Activated naive CD4-positive, alpha-beta T cell treated with Interleukin-2 at 50 U/mL for 16 hours (primary cell): ENCODE measurements at regions not wholly inside any gene's neighbourhood (a gene's known extent, or its start where the extent isn't known, plus 50 kb on each side); places are given as distances from the start of the nearest gene placed in this dataset.

Source experiments
- DNase-seq: peaks from one replicate; pipeline ENCODE4 v3.0.0-alpha.2; 2020

DNA sequence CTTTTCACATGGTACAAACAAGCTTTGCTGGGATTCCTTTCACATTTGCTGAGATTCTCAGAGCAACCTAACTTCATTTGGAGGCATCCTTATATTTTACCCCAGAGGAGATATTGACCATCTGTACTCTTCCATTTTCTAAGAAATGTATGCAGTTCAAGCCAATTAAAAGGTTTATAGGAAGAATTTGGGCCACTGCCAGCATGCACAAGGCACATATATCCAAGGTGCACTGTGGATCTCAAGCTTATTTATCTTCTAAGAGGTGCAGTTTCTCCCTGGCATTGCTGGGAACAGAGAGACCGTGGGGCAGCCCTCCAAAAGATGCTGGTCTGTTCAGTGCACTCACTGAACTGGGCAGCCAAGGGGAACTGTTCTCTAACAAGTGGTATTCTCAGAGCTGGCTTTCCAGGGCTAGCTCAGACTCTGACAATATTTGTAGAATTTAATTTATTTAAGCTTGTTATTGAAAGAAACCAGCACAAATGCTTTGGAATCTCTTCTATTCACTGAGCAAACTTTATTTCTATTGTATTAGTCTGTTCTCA, 213.3 kb downstream of the TENT4A start:
- DNase-seq: no peak

DNA sequence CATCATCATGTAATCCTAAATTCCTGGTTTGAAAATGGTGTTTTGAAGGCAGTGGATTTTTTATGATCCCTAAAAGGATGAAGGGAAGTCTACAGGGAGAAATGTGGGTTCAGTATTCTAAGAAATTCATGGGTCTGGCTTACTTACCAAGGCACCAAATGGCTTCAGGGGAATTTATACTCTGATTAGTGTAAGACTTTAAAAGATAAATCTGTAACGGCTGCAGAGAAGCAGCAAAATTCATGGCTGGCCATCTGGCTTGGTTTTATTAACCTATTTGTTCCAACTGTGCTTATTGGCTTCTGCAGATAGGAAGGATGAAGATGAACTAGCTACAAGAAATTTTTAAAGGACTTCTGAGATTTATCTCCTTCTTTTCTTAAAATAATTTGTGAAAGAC, 222.8 kb downstream of the TENT4A start:
- no peak for DNase-seq

DNA sequence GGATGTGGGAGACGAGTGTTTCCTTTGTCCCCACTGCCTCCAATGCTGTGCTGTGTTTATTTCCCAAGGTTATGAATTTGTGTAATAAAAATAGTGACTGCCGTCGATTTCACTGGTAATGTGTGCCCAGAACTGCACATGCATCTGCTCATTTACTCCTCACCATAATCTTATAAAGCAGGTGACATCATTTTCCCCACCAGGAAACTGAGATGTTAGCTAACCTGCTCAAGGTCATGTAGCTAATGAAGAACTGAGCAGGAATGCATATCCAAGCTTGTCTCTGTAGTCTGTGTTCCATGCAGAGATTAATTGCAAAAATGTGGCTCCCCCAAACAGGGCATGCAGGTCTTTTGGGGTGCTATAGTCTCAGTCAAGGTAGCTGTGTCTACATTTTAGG, 224.4 kb downstream of the TENT4A start:
- DNase-seq: no peak

DNA sequence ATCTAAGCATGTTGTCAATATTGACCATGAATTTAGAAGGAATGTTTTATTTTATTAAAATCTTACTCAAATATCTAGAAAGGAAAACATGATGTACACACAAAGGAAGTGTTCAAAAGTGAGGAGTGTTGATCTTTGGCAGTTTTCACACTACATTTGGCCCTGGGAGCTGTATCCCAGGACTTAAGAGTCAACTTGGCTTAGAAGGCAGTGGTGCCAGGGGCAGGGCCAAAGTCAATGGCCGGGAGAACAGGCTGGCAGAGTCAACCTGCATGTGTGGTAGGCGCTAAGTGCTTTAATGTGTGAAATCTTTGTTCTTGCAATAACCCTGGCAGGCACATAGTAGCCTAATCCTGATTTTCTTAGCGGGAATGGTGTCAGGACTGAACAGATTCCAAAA, 228.4 kb downstream of the TENT4A start:
- DNase-seq: no peak

DNA sequence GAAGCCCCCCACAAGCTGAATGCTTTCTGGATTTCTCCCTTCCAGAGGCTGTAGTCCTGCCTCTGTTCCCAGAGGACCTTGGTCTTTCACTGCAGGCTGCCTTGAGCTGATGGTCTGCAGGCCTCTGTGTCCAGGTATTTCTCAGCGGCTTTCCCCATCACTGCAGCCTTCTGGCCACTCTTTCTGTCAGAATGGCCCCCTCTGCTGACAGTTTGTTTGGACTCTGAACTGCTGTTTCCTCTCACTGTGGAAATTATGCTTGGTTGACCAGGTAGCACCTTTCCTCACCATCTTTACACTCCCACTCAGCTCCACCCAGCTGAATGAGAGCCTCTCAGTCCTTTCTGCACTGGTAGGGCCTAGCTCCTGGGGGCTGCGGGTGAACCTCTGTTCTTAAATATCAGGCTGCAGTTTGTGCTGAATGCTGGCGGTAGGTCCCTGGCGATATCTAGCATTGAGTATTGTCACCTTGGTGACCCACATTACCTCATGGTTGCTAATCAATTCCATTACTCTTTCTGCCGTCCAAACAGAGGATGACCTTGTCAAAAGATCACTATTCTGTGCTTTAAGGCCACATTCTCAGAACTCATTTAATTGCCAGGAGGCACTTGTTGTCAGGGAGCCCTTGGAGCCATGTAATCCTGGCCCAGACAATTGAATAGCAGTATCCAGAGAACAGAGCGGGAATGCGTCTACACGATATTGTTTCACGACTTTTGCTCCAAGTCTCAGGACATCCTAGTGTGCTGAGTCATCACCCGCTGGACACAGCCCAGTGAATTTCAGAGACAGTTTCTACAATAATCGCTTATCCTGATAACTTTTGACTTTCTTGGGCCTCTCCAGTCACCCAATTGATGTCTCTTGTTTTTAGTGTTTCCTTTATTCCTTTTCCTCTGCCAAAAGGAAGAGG, 230.2 kb downstream of the TENT4A start:
- DNase-seq: no peak

DNA sequence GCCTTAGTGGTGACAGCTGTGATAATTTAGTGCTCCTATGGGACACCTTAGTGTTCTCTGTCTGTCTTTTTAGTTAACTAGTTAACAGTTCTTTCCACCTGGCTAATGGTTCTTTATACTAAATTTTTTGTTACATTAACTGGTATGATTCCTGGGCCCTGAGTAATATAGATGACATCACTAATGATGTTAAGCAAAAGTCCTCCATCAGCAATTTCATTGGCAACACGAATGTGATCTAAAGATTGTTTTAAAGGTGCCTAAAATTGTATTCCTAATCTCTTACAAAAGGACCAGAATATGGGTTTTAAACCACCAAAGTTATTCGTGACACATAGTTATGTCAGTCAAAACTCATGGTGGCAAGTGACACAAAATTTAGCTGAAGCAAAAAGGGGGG, 235.3 kb downstream of the TENT4A start:
- DNase-seq: no peak

DNA sequence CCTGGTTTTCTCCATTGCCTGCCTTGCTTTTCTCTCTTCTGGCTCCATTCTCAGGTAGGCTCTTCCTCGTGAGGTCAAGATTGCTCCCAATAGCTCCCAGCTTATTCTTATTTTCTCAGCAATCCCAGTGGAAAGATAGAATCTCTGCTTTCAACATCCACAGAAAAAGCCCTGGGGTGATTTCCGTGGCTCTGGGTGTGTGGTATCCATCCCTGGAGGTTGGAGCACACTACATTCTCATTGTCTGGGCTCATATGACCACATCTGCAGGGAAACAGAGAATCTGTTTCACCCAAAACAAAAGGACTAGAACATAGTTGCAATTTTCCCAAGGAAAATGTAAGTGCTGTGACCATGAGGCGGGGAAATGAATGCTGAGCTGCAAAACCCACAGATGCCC, 236.0 kb downstream of the TENT4A start:
- DNase-seq: no peak

DNA sequence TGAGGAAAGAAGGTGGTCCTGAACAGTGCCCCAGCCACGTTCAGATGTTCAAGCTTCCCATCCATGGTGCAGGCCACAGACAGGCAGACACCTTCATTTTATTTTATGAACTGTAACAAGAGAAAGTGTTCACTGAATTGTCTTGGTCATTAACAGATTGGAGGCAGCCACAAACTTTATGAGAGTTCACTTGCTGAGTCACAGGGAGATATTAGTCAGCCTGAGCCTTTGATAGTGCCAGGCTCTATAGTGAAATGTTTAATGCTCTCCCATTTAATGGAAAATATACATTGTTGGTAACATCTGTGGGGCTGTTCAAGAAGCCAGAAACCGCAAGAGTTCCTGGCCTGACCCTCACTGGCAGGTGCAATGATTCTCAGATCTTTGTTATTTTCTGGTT, 237.0 kb downstream of the TENT4A start:
- DNase-seq: no peak

DNA sequence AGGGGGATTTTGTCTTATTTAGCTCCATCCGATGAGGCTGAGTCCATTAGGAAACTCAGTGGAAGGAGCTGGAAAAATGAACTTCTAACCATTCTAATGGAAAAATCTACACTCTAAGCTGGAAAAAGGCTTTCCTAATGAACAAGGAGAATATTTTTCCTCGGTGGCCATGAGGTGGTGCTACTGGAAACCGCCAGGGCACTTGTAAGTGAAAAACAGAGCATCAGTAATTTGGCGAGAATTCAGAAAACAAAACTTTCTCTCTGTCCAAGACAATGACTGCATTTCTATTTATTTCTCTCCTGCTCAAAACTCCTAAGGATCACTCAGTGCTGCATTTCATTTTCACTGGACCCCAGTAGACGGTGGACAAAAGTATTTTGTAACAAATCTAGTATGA, 237.6 kb downstream of the TENT4A start:
- DNase-seq: no peak

DNA sequence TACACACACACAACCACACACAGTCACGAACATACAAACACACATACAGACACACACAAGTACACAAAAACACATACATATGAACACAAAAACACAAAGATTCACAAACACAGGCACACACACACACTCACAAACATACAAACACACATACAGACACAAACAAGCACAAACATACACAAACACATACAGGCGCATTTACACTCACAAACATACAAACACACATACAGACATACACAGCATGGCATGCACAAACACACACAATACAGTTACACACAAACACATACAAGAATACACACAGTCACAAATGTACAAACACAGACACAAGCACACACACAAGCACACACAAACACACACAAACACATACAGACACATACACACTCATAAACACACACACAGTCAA, 247.9 kb downstream of the TENT4A start:
- DNase-seq: no peak

DNA sequence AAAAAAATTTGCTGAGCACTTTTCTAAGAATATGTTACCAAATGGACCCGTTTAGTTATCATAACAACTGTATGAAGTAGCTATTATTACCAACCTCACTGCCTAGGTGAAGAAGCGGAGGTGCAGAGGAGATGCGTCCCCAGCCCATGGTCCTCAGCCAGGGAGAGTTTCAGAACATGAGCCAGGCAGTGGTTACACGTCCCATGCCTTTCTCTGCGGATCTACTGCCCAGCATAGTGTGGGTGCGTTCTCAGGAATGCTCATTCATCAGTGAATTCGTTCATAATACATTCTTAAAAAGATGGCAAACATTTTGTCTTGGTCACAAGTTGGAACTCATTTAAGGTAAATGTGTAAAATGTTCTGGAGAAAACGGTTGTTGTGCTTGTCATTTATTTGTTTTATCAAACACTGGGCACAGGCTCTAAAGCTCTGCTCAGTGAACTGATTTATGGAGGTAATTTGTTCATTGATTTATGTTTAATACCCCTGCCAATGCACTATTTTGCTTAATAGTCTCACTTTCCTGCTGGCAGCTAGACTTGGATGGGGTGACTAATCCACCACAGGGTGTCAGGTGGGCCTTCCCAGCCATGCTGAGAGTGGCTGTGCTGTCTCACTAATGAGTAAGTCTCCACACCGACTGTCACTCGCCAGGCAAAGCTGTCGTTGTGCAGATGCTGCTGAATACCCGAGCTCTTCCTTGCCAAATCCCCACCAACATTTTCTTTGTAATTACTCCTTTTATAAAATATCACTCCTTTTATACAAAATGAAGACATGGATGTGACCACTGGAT, 248.8 kb downstream of the TENT4A start:
- DNase-seq: no peak

DNA sequence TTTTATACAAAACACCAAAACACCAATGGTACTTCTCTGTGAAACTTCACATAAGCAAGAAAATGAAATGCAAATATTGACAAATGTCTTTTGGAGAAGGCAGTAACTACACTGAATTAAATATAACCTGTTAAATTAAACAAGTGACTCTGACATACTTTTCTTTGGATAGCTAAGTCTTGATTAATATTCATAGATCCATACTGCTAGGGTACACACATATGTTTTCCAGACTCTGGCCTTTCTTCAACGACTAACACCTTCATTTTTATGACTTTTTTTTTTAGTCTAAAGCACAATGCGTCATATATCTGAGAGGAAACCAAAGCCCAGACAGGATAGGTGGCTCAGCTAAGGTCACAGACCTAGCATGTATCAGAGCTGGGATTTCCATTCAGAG, 263.7 kb downstream of the TENT4A start:
- no peak for DNase-seq

DNA sequence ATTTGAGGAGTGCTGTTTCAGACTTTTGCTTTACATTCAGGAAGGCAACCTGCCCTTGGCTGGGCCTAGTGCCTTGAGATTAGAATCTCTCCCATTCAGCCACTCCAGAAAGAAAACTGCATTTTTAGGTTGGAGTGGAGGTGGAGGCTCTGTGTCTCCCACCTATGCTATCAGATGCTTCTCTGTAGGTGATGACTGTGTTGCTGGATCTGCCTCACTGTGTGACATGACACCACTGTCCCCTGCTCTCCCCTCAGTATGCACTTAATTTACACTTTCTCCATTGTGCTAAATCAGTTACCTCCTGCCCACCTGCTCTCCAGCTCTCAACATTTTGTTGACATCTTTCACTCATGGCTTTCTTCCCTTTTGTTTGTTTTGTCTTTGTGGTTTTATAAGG, 265.8 kb downstream of the TENT4A start:
- no peak for DNase-seq

DNA sequence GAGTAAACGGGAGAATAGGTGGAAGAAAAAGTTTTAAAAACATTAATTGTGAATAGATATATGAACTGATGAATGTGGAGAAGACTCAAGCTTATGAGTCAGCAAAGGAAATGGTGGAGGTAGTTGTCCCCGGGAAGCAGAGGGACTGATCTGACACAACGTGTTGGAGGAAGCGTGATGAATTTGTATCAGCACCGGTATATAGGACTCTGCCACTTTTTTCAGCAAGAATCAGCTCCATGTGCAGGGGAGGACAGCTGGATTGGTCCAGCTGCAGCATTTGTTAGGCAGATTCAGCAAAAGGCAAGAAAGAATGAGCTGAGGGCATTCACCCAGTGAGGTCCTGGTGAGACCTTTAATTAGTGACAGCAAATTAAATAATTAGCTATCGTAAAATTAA, 276.0 kb downstream of the TENT4A start:
- DNase-seq: no peak

DNA sequence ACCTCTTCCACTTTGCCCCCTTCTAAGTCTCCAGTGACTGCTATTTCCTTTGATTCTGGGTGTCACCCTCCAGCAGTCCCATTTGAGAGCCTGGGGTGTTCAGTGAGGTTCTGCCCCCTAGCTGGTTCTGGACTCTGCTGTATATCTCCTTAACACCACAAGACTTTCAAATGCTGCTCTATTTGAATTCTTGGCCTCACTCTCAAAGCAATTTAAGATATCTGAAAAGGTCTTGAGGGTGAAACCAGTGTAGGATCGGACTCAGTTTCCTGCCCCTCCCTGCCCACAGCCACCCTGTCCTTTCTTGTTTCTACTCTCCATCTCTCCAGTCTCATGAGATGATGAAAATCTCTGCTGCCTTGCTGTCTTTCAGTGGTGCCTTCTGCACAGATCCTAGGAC, 280.9 kb downstream of the TENT4A start:
- no peak for DNase-seq

DNA sequence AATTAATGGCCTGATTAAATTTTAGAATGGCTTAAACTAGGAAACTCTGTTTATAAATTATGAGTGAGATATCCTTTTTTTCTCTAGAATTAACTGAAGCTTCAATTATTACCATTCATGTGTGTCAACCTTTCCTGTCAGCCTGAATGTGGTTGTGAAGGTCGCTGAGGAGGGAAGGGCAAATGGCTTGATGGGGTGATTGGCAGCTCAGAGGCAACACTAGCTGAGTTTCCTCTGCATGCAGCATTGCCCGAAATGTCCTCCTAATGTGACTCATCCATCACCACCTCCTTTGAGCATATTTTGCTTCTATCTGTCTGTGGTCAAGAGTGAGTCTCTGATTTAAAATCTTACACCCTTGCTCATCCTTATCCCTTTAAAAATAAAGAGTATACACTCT, 281.9 kb downstream of the TENT4A start:
- DNase-seq: no peak

DNA sequence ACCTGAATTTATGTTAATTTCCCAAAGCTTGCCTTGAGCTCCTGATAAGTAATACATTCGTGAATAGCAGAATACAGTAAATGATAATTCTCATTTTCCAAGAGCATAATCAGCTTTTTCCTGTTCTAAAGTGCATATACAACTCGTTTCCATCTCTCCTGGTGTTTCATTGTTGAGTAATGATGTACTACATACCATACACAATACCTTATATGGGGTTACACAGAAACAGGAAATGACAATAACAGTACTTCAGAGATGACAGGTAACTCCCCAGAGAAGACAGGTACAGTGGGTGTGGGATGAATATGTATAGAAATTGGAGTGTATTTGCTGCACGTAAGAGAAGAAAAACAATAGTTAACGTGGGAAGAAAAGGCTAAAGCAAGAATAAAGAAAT, 287.1 kb downstream of the TENT4A start:
- DNase-seq: no peak

DNA sequence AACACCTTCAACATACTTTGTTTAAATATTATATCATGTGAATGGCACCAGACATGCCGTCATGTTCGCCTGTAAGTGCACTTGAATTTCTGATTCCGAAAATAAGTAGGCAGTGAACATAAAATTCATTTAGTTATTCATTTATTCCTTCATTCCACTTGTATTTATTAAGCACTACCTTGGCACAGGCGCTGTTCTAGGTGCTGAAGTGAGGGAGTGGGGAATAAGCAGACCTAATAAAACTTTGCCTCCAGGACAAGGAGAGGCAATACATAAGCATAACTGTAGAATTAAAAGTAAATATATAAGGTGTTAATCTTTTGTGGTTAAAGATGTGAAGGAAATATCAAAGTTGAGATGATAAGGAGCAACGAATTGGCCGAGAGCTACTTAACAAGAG, 297.4 kb downstream of the TENT4A start:
- no peak for DNase-seq

DNA sequence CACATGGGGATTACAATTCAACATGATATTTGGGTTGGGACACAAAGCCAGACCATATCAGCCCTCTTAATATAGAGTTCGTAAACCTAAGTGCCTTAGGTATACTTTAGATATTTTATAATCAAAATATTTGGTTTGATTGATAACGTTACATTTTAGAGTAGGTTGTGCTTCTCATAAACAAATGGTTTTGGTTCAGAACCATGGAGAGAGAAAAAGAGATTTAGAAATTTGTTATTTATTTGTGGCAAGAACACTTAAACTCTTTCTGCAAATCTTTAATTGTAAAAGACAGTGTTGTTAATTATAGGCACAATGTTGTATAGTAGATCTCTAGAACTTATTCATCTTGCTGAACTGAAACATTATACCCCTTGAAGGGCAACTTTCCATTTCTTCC, 298.8 kb downstream of the TENT4A start:
- DNase-seq: no peak

DNA sequence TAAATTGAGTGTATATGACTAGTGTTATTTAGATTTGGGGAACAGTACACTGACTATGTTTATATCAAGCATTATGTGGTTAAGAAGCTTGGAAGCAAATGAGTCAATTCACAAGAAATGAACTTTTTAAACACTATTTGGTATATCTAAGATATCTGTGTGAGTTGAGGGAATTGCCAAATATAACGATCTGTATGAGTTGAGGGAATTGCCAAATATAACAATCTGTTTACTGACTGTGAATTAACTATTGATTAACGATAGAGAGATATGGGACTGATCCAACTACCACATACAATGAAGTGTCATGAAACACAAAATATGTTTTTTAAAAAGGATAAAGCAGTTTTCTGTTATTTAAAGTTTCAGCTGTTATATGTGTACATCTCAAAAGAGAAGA, 301.4 kb downstream of the TENT4A start:
- no peak for DNase-seq

DNA sequence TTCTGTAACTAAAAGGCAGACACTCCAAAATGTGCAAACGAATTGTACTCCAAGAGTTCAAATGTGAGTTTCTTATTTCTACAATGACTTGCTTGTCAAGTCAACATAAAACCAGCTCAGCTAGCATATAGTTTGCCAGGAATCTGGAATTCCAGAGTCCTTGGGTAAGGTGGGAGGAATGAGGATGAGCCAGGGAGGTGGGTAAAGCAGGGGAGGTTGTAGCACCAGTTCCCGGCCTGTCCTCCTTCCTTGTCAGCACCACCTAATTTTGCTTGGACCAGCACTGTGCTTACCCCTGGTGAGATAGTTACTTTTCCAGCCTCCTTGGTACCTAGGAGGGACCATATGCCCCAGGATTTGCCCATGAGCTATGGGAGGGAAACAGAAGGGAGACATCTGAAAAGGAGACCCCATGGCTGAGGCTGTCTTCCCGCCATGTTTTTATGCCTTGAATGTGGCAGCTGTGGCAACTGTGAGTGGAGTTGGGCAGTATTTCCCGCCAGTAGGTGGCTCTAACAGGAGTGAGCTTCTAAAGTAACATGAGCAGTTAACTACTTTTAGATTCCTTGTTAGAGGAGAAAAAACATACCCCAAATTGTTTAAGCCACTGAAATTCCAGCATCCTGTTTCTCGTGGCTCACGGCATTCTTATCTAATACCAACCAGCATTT, 302.5 kb downstream of the TENT4A start:
- DNase-seq: no peak

DNA sequence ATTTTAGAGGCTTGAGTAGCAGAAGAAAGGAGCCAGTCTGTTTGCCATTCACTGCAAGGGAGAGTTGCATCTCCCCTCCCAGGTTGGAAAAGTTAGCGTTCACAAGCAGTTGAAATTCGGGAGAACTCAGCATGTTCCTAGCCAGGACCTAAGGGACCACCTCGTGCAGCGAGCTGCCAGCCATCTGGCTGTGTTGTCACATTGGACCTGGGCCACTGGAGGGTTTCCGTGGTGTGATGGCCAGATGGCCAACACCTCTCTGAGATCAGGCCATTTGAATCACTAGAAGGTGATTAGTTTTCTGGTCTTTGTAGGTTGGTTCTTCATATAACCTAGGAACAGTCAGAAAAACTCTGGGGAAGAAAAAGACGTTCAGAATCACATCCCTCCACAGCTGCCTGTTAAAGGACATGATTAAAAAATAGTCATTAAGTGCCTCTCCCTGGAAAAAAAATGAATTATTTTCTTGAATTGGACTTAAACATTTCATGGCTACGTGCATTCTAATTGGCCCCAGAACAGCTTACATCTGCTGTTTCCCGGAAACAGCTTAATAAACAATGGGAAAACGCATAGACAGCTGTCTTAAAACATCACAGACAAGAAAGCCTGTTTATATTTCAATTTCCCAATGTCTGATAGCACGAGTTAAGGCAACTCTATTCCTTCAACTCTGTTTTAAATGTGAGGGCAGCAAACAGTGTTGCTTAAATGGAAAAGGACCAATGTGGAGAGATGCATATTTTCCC, 303.9 kb downstream of the TENT4A start:
- DNase-seq: no peak

DNA sequence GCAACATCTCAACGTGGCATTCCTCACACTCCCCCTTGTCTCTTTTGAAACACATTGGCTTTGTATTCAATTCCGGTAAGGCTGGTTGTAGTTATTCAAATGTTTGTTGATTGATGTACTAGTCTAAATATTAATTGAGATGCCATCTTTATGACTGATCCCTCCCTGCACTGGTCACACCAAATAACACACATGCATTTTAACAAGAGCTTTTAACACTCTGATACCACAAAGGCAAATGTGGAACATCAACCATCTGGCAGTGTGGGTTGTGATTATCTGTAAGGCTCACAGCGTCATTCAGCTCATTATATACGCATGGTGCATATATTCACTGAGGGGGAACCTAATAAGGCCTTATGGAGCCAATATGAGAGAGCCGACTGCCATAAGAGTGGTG, 305.0 kb downstream of the TENT4A start:
- DNase-seq: no peak
